Brain microvascular endothelial cell (primary cell): ENCODE measurements at regions not wholly inside any gene's neighbourhood (a gene's known extent, or its start where the extent isn't known, plus 50 kb on each side); places are given as distances from the start of the nearest gene placed in this dataset.
"Not testable (repeated sequence)": the region's sequence is repeated elsewhere in the genome, so short reads cannot be mapped to it uniquely, and the experiment has no call there.

ENCODE experiments used
- DNase-seq: peaks from one replicate; pipeline ENCODE4 v3.0.0-alpha.2; 2020
- H3K27ac ChIP-seq: fragments of 250-450 bp; sonication (Bioruptor Pico); 2 replicates; pipeline ENCODE4 v1.5.1; 2020; ENCODE audit warnings: mild to moderate bottlenecking, moderate library complexity
- H3K27me3 ChIP-seq: fragments of 250-450 bp; sonication (Bioruptor Pico); replicated peaks from 2 replicates; pipeline ENCODE4 v1.5.1; 2020; ENCODE audit warnings: mild to moderate bottlenecking
- H3K36me3 ChIP-seq: fragments of 250-450 bp; sonication (Bioruptor Pico); replicated peaks from 2 replicates; pipeline ENCODE4 v1.5.1; 2020; ENCODE audit warnings: mild to moderate bottlenecking
- H3K4me3 ChIP-seq: 2 replicates; pipeline ENCODE4 v1.5.1; 2011; ENCODE audit warnings: low read depth, mild to moderate bottlenecking, control low read depth, low read length, moderate library complexity
- in situ Hi-C: cut with HindIII; loops from 2 replicates; pipeline ENCODE4 v1.10.0; 2017; ENCODE audit warnings: low sequenced_read_pairs, low pct_ligation_motif_present
- TF ChIP-seq, protein P1 (sequence below): IDR thresholded peaks from 2 replicates; pipeline ENCODE4 v1.5.1; 2011; ENCODE audit warnings: low read depth, mild to moderate bottlenecking, moderate library complexity, low read length, control low read depth, inconsistent platforms; ENCODE audit errors: missing control alignments

- no peaks in the 10 kb centered on the region for H3K36me3 ChIP-seq
- TF ChIP-seq, protein P1, sequence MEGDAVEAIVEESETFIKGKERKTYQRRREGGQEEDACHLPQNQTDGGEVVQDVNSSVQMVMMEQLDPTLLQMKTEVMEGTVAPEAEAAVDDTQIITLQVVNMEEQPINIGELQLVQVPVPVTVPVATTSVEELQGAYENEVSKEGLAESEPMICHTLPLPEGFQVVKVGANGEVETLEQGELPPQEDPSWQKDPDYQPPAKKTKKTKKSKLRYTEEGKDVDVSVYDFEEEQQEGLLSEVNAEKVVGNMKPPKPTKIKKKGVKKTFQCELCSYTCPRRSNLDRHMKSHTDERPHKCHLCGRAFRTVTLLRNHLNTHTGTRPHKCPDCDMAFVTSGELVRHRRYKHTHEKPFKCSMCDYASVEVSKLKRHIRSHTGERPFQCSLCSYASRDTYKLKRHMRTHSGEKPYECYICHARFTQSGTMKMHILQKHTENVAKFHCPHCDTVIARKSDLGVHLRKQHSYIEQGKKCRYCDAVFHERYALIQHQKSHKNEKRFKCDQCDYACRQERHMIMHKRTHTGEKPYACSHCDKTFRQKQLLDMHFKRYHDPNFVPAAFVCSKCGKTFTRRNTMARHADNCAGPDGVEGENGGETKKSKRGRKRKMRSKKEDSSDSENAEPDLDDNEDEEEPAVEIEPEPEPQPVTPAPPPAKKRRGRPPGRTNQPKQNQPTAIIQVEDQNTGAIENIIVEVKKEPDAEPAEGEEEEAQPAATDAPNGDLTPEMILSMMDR = no peak
- H3K27me3 ChIP-seq = no peaks in the 10 kb centered on the region
- in situ Hi-C loops = no loop called here
- no peak for DNase-seq
- H3K27ac ChIP-seq = no peak overlapping the region
- no peak overlapping the region for H3K4me3 ChIP-seq
These were observed 88.8 kb upstream of the RNU6-1 start for GRCh38 chr15:67928666-67929065.

GRCh38 chr15:67930720-67931119 is 90.9 kb upstream of the RNU6-1 start:
- no peak overlapping the region for H3K27ac ChIP-seq
- TF ChIP-seq, protein P1 = no peak
- no peaks in the 10 kb centered on the region for H3K27me3 ChIP-seq
- in situ Hi-C loops = no loop called here
- DNase-seq = no peak
- H3K4me3 ChIP-seq = no peak overlapping the region
- no peaks in the 10 kb centered on the region for H3K36me3 ChIP-seq

GRCh38 chr15:67931861-67932260 is 92.0 kb upstream of the RNU6-1 start:
- H3K36me3 ChIP-seq = no peaks in the 10 kb centered on the region
- no peaks in the 10 kb centered on the region for H3K27me3 ChIP-seq
- H3K4me3 ChIP-seq = no peak overlapping the region
- in situ Hi-C loops = no loop called here
- TF ChIP-seq, protein P1 = no peak
- H3K27ac ChIP-seq = no peak overlapping the region
- no peak for DNase-seq

GRCh38 chr15:67934126-67934525 is 94.3 kb upstream of the RNU6-1 start:
- H3K36me3 ChIP-seq, H3K27me3 ChIP-seq, H3K4me3 ChIP-seq, H3K27ac ChIP-seq, DNase-seq, in situ Hi-C loops: not testable (repeated sequence)

- DNase-seq = no peak
- Histone ChIP-seq H3K27me3 (no peaks in the 10 kb centered on the region), H3K36me3 (no peaks in the 10 kb centered on the region), H3K27ac (no peak overlapping the region), H3K4me3 (no peak overlapping the region)
- TF ChIP-seq, protein P1 = no peak
- in situ Hi-C loops = no loop called here
These were observed 95.4 kb upstream of the RNU6-1 start for GRCh38 chr15:67935244-67935643.

DNA sequence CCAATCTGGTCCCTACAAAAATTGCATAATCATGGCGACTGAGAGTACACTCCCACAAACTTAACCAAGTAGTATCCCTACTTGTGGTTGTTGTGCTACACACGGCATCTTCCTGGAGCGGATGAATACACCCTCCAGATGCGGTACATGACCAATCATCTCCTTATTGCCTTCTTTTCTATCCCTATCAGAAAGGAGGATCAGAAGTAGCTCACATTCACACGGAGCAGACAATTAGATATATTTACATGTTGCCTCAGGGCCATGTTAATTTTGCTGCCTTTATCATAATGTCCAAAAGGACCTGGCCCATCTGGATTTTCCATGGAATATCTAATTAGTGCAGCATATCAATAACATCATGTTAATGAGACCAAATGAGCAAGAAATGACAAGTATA is 96.4 kb upstream of the RNU6-1 start:
- H3K27ac ChIP-seq = no peak overlapping the region
- DNase-seq = no peak
- TF ChIP-seq, protein P1 = no peak
- no peak overlapping the region for H3K4me3 ChIP-seq
- no peaks in the 10 kb centered on the region for H3K27me3 ChIP-seq
- H3K36me3 ChIP-seq = no peaks in the 10 kb centered on the region
- in situ Hi-C loops = no loop called here
